A673 (cell line): ENCODE measurements at regions not wholly inside any gene's neighbourhood (a gene's known extent, or its start where the extent isn't known, plus 50 kb on each side); places are given as distances from the start of the nearest gene placed in this dataset.

ENCODE experiments used
- BruUV-seq: library from RNA; stranded (reverse); fragments of 400-500 nt; replicated peaks from 2 replicates; lab custom pipeline; 2021; lab: Mats Ljungman, UMichigan
- CTCF ChIA-PET: fragments of 300-600 bp; sonication (Branson Sonifier 250); formaldehyde crosslinking; loops from one replicate; lab custom pipeline; 2022; ENCODE audit warnings: antibody characterized with exemption; lab: Charles Lee
- POLR2A ChIA-PET: fragments of 300-600 bp; sonication (Branson Sonifier 250); formaldehyde crosslinking; loops from one replicate; lab custom pipeline; 2022; ENCODE audit warnings: antibody characterized with exemption; ENCODE audit not compliant: low non-redundant PET; lab: Charles Lee
- DNase-seq: peaks from one replicate; pipeline ENCODE4 v3.0.0-alpha.2; 2015; ENCODE audit warnings: low spot score
- H3K27ac ChIP-seq: fragments of 200-600 bp; sonication (generic); 2 replicates; pipeline ENCODE4 v1.5.1; 2016; ENCODE audit warnings: mixed run types, low read depth, mild to moderate bottlenecking, mixed read lengths, antibody characterized with exemption, low read length; ENCODE audit not compliant: poor library complexity, severe bottlenecking
- H3K27me3 ChIP-seq: fragments of 200-600 bp; sonication (generic); replicated peaks from 2 replicates; pipeline ENCODE4 v1.6.1; 2017; ENCODE audit warnings: mixed run types, low read depth, mild to moderate bottlenecking, mixed read lengths, antibody characterized with exemption, low read length; ENCODE audit not compliant: insufficient read depth, poor library complexity
- H3K36me3 ChIP-seq: fragments of 200-600 bp; sonication (generic); 2 replicates; pipeline ENCODE4 v1.6.1; 2016; ENCODE audit warnings: mixed run types, mild to moderate bottlenecking, mixed read lengths, antibody characterized with exemption, low read length; ENCODE audit not compliant: insufficient read depth, poor library complexity, severe bottlenecking
- H3K4me1 ChIP-seq: fragments of 200-600 bp; sonication (generic); 2 replicates; pipeline ENCODE4 v1.6.1; 2017; ENCODE audit warnings: mixed run types, mild to moderate bottlenecking, mixed read lengths, antibody characterized with exemption, low read length; ENCODE audit not compliant: insufficient read depth, poor library complexity, severe bottlenecking
- H3K4me3 ChIP-seq: fragments of 200-600 bp; sonication (generic); 2 replicates; pipeline ENCODE4 v1.5.1; 2016; ENCODE audit warnings: low read depth, mixed run types, mild to moderate bottlenecking, mixed read lengths, low read length; ENCODE audit not compliant: poor library complexity, severe bottlenecking
- H3K9me3 ChIP-seq: fragments of 200-600 bp; sonication (generic); 2 replicates; pipeline ENCODE4 v1.6.1; 2016; ENCODE audit warnings: mixed run types, low read depth, mild to moderate bottlenecking, mixed read lengths, antibody characterized with exemption, low read length; ENCODE audit not compliant: poor library complexity, severe bottlenecking
- CTCF ChIP-seq: fragments of 300-800, 200-600 bp; sonication (generic); conservative IDR thresholded peaks from 2 replicates; pipeline ENCODE4 v1.5.1; 2017; ENCODE audit warnings: low read depth, mild to moderate bottlenecking, antibody characterized with exemption, low read length, moderate library complexity, mixed read lengths
- EZH2 ChIP-seq: fragments of 200-600 bp; sonication (generic); IDR thresholded peaks from 2 replicates; pipeline ENCODE4 v1.6.1; 2017; ENCODE audit warnings: borderline replicate concordance, low read depth, mild to moderate bottlenecking, mixed read lengths, antibody characterized with exemption, low read length; ENCODE audit not compliant: poor library complexity, severe bottlenecking
- intact Hi-C: fragments of 100-400 bp; cut with micrococcal nuclease; formaldehyde crosslinking; loops from one replicate; pipeline ENCODE4 v1.10.0; 2022; ENCODE audit not compliant: unreplicated experiment

GRCh38 chr1:34353409-34353808 lies 176.7 kb downstream of the C1orf94 start:
- H3K4me1 ChIP-seq, result no peaks in the 10 kb centered on the region
- H3K27me3 ChIP-seq, result peaks cover 5% of the 10 kb centered on the region
- intact Hi-C loops, result no loop called here
- H3K27ac ChIP-seq, result no peak overlapping the region
- ChIA-PET CTCF (no interaction called here), POLR2A (no interaction called here)
- TF ChIP-seq EZH2 (no peak), CTCF (no peak)
- no peak overlapping the region for H3K4me3 ChIP-seq
- no peaks in the 10 kb centered on the region for H3K9me3 ChIP-seq
- no TSS peak for BruUV-seq
- DNase-seq, result no peak
- H3K36me3 ChIP-seq, result no peaks in the 10 kb centered on the region

- no peaks in the 10 kb centered on the region for H3K36me3 ChIP-seq
- BruUV-seq, result no TSS peak
- H3K4me1 ChIP-seq, result no peaks in the 10 kb centered on the region
- intact Hi-C loops, result no loop called here
- H3K27me3 ChIP-seq, result peaks cover 5% of the 10 kb centered on the region
- no peaks in the 10 kb centered on the region for H3K9me3 ChIP-seq
- H3K27ac ChIP-seq, result no peak overlapping the region
- DNase-seq, result no peak
- TF ChIP-seq EZH2 (no peak), CTCF (no peak)
- ChIA-PET POLR2A (no interaction called here), CTCF (no interaction called here)
- H3K4me3 ChIP-seq, result no peak overlapping the region
These were observed 177.7 kb downstream of the C1orf94 start for GRCh38 chr1:34354367-34354766.

- no peak for DNase-seq
- no TSS peak for BruUV-seq
- Histone ChIP-seq H3K4me3 (no peak overlapping the region), H3K9me3 (no peaks in the 10 kb centered on the region), H3K27ac (no peak overlapping the region), H3K36me3 (no peaks in the 10 kb centered on the region), H3K27me3 (peaks cover 10% of the 10 kb centered on the region), H3K4me1 (no peaks in the 10 kb centered on the region)
- POLR2A ChIA-PET, result no interaction called here
- CTCF ChIA-PET, result no interaction called here
- intact Hi-C loops, result no loop called here
- TF ChIP-seq CTCF (no peak), EZH2 (no peak)
These were observed 180.1 kb downstream of the C1orf94 start for GRCh38 chr1:34356853-34357252.
